CD4-positive, CD25-positive, alpha-beta regulatory T cell (primary cell): ENCODE measurements at regions not wholly inside any gene's neighbourhood (a gene's known extent, or its start where the extent isn't known, plus 50 kb on each side); places are given as distances from the start of the nearest gene placed in this dataset.
"Not testable (repeated sequence)": the region's sequence is repeated elsewhere in the genome, so short reads cannot be mapped to it uniquely, and the experiment has no call there.

ENCODE experiments used
- ATAC-seq, 2 donors: fragments of 150-1000 bp; cut with Tn5 transposase; one replicate each; pipeline ENCODE4 v1.10.0; 2021; ENCODE audit warnings: low read depth in 2 of 2, moderate number of reproducible peaks in 2 of 2, moderate library complexity in 1 of 2
- DNase-seq, 3 donors: peaks; one replicate each; pipeline versions ENCODE4 v3.0.0 to v3.0.0-alpha.2; 2012 to 2022; ENCODE audit warnings: mixed read lengths in 1 of 3
- H3K27ac ChIP-seq: one replicate; pipeline ENCODE4 v1.7.0; 2013; ENCODE audit warnings: mild to moderate bottlenecking, low read length; ENCODE audit not compliant: insufficient read depth, poor library complexity, severe bottlenecking
- H3K27me3 ChIP-seq: one replicate; pipeline ENCODE4 v1.7.0; 2013; ENCODE audit warnings: low read length; ENCODE audit not compliant: control insufficient read depth, insufficient read depth
- H3K36me3 ChIP-seq: one replicate; pipeline ENCODE4 v1.7.0; 2013; ENCODE audit warnings: mild to moderate bottlenecking, low read length, moderate library complexity; ENCODE audit not compliant: control insufficient read depth, insufficient read depth
- H3K4me1 ChIP-seq: 2 replicates; pipeline ENCODE4 v1.7.0; 2013; ENCODE audit warnings: mild to moderate bottlenecking, low read length; ENCODE audit not compliant: insufficient read depth, control insufficient read depth, poor library complexity, severe bottlenecking
- H3K4me3 ChIP-seq: one replicate; pipeline ENCODE4 v1.7.0; 2013; ENCODE audit warnings: low read depth, mild to moderate bottlenecking, low read length, moderate library complexity
- H3K9me3 ChIP-seq, 2 experiments: 1 replicate in 1 of 2; 2 replicates in 1 of 2; pipeline ENCODE4 v1.7.0; 2013; ENCODE audit warnings: low read length in 2 of 2, mild to moderate bottlenecking in 1 of 2, moderate library complexity in 1 of 2; ENCODE audit not compliant: control insufficient read depth in 2 of 2
- H3K27ac Mint-ChIP-seq, 3 donors: one replicate each; pipeline ENCODE4 v1.8.0; 2020 to 2022; ENCODE audit warnings: mild to moderate bottlenecking in 3 of 3, mixed read lengths in 3 of 3, moderate library complexity in 2 of 3
- H3K27me3 Mint-ChIP-seq: one replicate; pipeline ENCODE4 v1.8.0; 2022; ENCODE audit warnings: mild to moderate bottlenecking, mixed read lengths
- H3K36me3 Mint-ChIP-seq: one replicate; pipeline ENCODE4 v1.8.0; 2020; ENCODE audit warnings: mixed read lengths
- H3K4me1 Mint-ChIP-seq, 4 donors: one replicate each; pipeline ENCODE4 v1.8.0; 2020 to 2022; ENCODE audit warnings: mixed read lengths in 4 of 4, mild to moderate bottlenecking in 1 of 4
- H3K4me3 Mint-ChIP-seq, 4 donors: one replicate each; pipeline ENCODE4 v1.8.0; 2020 to 2022; ENCODE audit warnings: mild to moderate bottlenecking in 4 of 4, mixed read lengths in 4 of 4, moderate library complexity in 3 of 4
- H3K9me3 Mint-ChIP-seq, 7 donors: one replicate each; pipeline ENCODE4 v1.8.0; 2020 to 2022; ENCODE audit warnings: mixed read lengths in 7 of 7, mild to moderate bottlenecking in 3 of 7, moderate library complexity in 2 of 7

DNA sequence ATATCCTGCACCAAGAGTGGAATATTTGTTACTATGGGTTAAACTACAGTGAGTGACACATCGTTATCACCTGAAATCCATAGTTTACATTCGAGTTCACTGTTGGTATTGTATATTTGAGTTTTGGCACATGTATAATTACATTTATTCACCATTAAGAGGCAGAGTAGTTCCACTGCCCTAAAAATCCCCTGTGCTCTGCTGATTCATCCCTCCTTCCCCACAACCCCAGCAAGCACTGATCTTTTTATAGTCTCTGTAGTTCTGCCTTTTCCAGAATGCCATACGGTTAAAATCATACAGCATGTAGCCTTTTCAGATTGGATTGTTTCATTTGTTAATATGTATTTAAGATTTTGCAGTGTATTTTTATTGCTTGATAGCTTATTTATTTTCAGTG is 495.2 kb downstream of the DIRAS2 start:
- Mint-ChIP-seq H3K27me3 (peaks cover 15% of the 10 kb centered on the region), H3K4me3 (no peak overlapping the region), H3K9me3 (peaks cover 0 to 4% (median 0%) of the 10 kb centered on the region in 7 donors), H3K27ac (no peak overlapping the region), H3K4me1 (peaks cover 0 to 3% (median under 1%) of the 10 kb centered on the region in 4 donors), H3K36me3 (no peaks in the 10 kb centered on the region)
- Histone ChIP-seq H3K27ac (no peak overlapping the region), H3K9me3 (peaks cover 0 to 6% of the 10 kb centered on the region in 2 experiments), H3K27me3 (peaks cover 11% of the 10 kb centered on the region), H3K36me3 (no peaks in the 10 kb centered on the region), H3K4me3 (no peak overlapping the region), H3K4me1 (no peaks in the 10 kb centered on the region)
- ATAC-seq (no peak), DNase-seq (no peak)

DNA sequence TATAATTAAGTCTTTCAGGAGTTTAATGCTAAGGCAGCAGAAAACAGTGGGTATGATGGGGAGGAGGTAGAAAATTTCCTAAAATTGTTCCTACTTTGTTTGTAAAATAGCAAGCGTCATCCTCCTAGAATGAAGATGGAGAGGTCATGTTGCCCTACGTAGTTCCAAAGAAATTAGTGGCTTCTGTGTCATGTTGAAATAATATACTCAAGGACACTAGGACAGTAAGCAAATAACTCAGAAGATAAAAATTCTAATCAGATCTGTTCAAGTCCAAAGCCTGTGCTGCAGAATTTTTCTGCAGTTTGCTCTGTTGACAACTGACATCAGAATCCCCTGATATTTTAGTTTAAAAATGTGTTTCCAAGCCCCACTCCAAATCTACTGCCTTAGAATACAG is 486.3 kb downstream of the DIRAS2 start:
- Mint-ChIP-seq H3K27ac (no peak overlapping the region), H3K4me3 (no peak overlapping the region), H3K36me3 (no peaks in the 10 kb centered on the region), H3K4me1 (peaks cover 0 to 2% (median 0%) of the 10 kb centered on the region in 4 donors), H3K27me3 (peaks cover 15% of the 10 kb centered on the region), H3K9me3 (no peaks in the 10 kb centered on the region)
- ATAC-seq: no peak
- H3K4me1 ChIP-seq: no peaks in the 10 kb centered on the region
- no peak overlapping the region for H3K27ac ChIP-seq
- no peaks in the 10 kb centered on the region for H3K9me3 ChIP-seq
- no peak for DNase-seq
- H3K4me3 ChIP-seq: no peak overlapping the region
- H3K36me3 ChIP-seq: no peaks in the 10 kb centered on the region
- H3K27me3 ChIP-seq: peaks cover 3% of the 10 kb centered on the region

DNA sequence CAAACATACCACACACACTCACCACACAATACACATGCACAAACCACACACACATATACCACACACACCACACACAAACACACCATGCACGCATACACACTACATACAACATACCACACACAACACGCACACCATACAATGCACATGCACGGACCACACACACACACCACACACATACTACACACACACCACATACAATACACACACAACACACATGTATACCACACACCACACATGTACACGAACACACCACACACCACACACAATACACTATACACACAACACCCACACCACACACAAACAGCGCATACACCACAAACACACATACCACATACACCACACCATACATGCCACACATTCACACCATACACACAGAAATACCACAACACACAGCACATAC is 480.3 kb downstream of the DIRAS2 start:
- Mint-ChIP-seq H3K9me3 (no peaks in the 10 kb centered on the region), H3K36me3 (no peaks in the 10 kb centered on the region), H3K27me3 (peaks cover 20% of the 10 kb centered on the region), H3K27ac (no peak overlapping the region), H3K4me3 (no peak overlapping the region), H3K4me1 (peaks cover 0 to 4% (median 1%) of the 10 kb centered on the region in 4 donors)
- H3K27ac ChIP-seq: no peak overlapping the region
- ATAC-seq (no peak), DNase-seq (no peak)
- H3K9me3 ChIP-seq: no peaks in the 10 kb centered on the region
- H3K4me1 ChIP-seq: no peaks in the 10 kb centered on the region
- H3K4me3 ChIP-seq: no peak overlapping the region
- H3K36me3 ChIP-seq: no peaks in the 10 kb centered on the region
- H3K27me3 ChIP-seq: peaks cover 5% of the 10 kb centered on the region

DNA sequence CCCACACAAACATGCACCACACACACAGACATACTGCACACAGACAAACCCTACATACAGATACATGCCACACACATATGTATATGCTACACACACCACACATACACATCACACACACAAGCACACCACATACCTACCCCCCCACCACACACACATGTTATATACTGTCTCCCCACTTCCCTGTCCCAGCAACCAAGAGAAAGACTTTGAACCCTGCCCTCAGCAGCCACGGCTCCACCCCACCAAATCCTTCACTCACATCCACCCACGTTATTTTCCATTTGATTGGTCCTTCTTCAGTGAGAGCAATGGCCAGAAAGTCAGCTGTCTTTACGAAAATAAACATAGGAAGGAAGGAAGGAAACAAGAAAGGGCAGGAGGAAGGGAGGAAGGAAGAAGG is 479.8 kb downstream of the DIRAS2 start:
- DNase-seq (no peak), ATAC-seq (no peak)
- Histone ChIP-seq H3K36me3 (no peaks in the 10 kb centered on the region), H3K27ac (no peak overlapping the region), H3K27me3 (peaks cover 5% of the 10 kb centered on the region), H3K4me1 (no peaks in the 10 kb centered on the region), H3K4me3 (no peak overlapping the region), H3K9me3 (no peaks in the 10 kb centered on the region)
- Mint-ChIP-seq H3K4me3 (no peak overlapping the region), H3K4me1 (peaks cover 0 to 4% (median 1%) of the 10 kb centered on the region in 4 donors), H3K27ac (no peak overlapping the region), H3K27me3 (peaks cover 15% of the 10 kb centered on the region), H3K36me3 (no peaks in the 10 kb centered on the region), H3K9me3 (no peaks in the 10 kb centered on the region)

DNA sequence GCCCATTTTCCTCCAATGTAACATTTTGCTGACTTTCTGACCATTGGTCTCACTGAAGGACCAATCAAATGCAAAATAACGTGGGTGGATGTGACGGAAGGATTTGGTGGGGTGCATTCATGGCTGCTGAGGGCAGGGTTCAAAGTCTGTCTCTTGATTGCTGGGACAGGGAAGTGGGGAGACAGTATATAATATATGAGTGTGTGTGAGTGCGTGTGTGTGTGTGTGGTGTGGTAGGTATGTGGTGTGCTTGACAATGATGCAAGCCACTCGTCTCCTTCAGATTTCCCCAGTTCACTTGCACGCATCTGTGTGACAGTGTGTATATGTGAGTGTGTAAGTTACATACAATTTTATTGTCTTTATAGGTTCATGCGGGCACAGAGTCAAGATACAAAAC is 477.3 kb downstream of the DIRAS2 start:
- Histone ChIP-seq H3K4me3 (no peak overlapping the region), H3K27ac (no peak overlapping the region), H3K4me1 (no peaks in the 10 kb centered on the region), H3K27me3 (peaks cover 2% of the 10 kb centered on the region), H3K36me3 (no peaks in the 10 kb centered on the region), H3K9me3 (no peaks in the 10 kb centered on the region)
- ATAC-seq (no peak), DNase-seq (no peak)
- H3K4me3 Mint-ChIP-seq: no peak overlapping the region
- no peaks in the 10 kb centered on the region for H3K9me3 Mint-ChIP-seq
- H3K4me1 Mint-ChIP-seq: peaks cover 0 to 4% (median 1%) of the 10 kb centered on the region in 4 donors
- H3K27me3 Mint-ChIP-seq: peaks cover 17% of the 10 kb centered on the region
- no peak overlapping the region for H3K27ac Mint-ChIP-seq
- no peaks in the 10 kb centered on the region for H3K36me3 Mint-ChIP-seq

DNA sequence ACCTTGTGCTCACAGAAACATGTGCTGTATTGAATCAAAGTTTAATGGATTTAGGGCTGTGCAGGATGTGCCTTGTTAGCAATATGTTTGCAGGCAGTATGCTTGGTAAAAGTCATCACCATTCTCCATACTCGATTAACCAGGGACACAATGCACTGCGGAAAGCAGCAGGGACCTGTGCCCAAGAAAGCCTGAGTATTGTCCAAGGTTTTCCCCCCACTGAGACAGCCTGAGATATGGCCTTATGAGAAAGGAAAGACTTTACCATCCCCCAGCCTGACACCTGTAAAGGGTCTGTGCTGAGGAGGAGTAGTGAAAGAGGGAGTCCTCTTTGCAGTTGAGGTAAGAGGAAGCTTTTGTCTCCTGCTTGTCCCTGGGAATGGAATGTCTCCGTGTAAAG is 476.2 kb downstream of the DIRAS2 start:
- not testable (repeated sequence) for H3K9me3 ChIP-seq, H3K27ac ChIP-seq, H3K36me3 ChIP-seq, H3K4me3 Mint-ChIP-seq, DNase-seq, H3K27ac Mint-ChIP-seq, H3K36me3 Mint-ChIP-seq, H3K27me3 ChIP-seq, H3K4me1 ChIP-seq, ATAC-seq, H3K9me3 Mint-ChIP-seq, H3K4me3 ChIP-seq, H3K4me1 Mint-ChIP-seq
- H3K27me3 Mint-ChIP-seq: peaks cover 17% of the 10 kb centered on the region

- no peak overlapping the region for H3K27ac ChIP-seq
- no peaks in the 10 kb centered on the region for H3K4me1 ChIP-seq
- no peaks in the 10 kb centered on the region for H3K9me3 ChIP-seq
- H3K4me1 Mint-ChIP-seq: peaks cover 0 to 2% (median 0%) of the 10 kb centered on the region in 4 donors
- peaks cover 4% of the 10 kb centered on the region for H3K27me3 ChIP-seq
- H3K36me3 ChIP-seq: no peaks in the 10 kb centered on the region
- no peak for DNase-seq
- peaks cover 17% of the 10 kb centered on the region for H3K27me3 Mint-ChIP-seq
- H3K4me3 ChIP-seq: no peak overlapping the region
- H3K36me3 Mint-ChIP-seq: no peaks in the 10 kb centered on the region
- H3K9me3 Mint-ChIP-seq: peaks cover 0 to 5% (median 0%) of the 10 kb centered on the region in 7 donors
- ATAC-seq: no peak
- no peak overlapping the region for H3K27ac Mint-ChIP-seq
- no peak overlapping the region for H3K4me3 Mint-ChIP-seq
These were observed 474.7 kb downstream of the DIRAS2 start for GRCh38 chr9:90167914-90168313.

DNA sequence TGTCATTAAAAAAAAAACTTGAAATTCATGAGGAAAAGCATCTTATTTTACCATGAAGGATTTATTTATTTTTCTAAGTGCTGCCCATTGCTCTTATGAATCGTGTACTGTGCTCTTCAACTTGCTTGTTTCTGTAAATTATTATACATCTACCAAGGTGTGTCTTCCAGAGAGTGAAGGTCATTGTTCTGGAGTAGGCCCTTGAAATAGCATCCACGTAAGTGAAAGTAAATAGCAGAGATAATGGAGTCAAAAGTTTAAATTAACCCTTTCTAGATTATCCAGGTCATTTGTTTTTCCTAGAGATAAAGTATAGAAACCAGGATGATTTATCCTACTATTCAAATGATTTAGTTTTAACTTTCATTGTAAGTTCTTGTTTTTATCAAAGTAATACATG is 473.1 kb downstream of the DIRAS2 start:
- H3K27ac Mint-ChIP-seq: no peak overlapping the region
- H3K36me3 Mint-ChIP-seq: no peaks in the 10 kb centered on the region
- Histone ChIP-seq H3K36me3 (no peaks in the 10 kb centered on the region), H3K4me3 (no peak overlapping the region), H3K9me3 (no peaks in the 10 kb centered on the region), H3K4me1 (no peaks in the 10 kb centered on the region), H3K27me3 (peaks cover 2% of the 10 kb centered on the region), H3K27ac (no peak overlapping the region)
- H3K4me1 Mint-ChIP-seq: peaks cover 0 to 2% (median 0%) of the 10 kb centered on the region in 4 donors
- no peak overlapping the region for H3K4me3 Mint-ChIP-seq
- peaks cover 17% of the 10 kb centered on the region for H3K27me3 Mint-ChIP-seq
- ATAC-seq: no peak
- peaks cover 0 to 5% (median 0%) of the 10 kb centered on the region in 7 donors for H3K9me3 Mint-ChIP-seq
- no peak for DNase-seq
